Mesenchymal stem cell (in vitro differentiated cells and primary cell): ENCODE measurements at regions not wholly inside any gene's neighbourhood (a gene's known extent, or its start where the extent isn't known, plus 50 kb on each side); places are given as distances from the start of the nearest gene placed in this dataset.

Experiments used
- DNase-seq: peaks from one replicate; pipeline ENCODE4 v3.0.0-alpha.2; 2013
- H2AFZ ChIP-seq: one replicate; pipeline ENCODE4 v1.6.1; 2013; ENCODE audit warnings: low read depth, mild to moderate bottlenecking, control low read depth, inconsistent platforms, low read length, moderate library complexity
- H2AK5ac ChIP-seq: 2 replicates; pipeline ENCODE4 v1.6.1; 2013; ENCODE audit warnings: low read length, moderate library complexity, mild to moderate bottlenecking, inconsistent platforms; ENCODE audit not compliant: severe bottlenecking
- H2BK120ac ChIP-seq: one replicate; pipeline ENCODE4 v1.6.1; 2013; ENCODE audit warnings: low read depth, mild to moderate bottlenecking, inconsistent platforms, low read length, moderate library complexity
- H2BK12ac ChIP-seq, 2 experiments: one replicate each; pipeline ENCODE4 v1.6.1; 2013; ENCODE audit warnings: inconsistent platforms in 2 of 2, low read length in 2 of 2, mild to moderate bottlenecking in 2 of 2, moderate library complexity in 2 of 2, control low read depth in 1 of 2
- H2BK15ac ChIP-seq: one replicate; pipeline ENCODE4 v1.6.1; 2013; ENCODE audit warnings: mild to moderate bottlenecking, low read depth, inconsistent platforms; ENCODE audit not compliant: poor library complexity, severe bottlenecking
- H2BK5ac ChIP-seq: 2 replicates; pipeline ENCODE4 v1.6.1; 2013; ENCODE audit warnings: low read depth, mild to moderate bottlenecking, low read length, control low read depth, inconsistent platforms; ENCODE audit not compliant: poor library complexity, severe bottlenecking
- H3K14ac ChIP-seq, 2 experiments: one replicate each; pipeline ENCODE4 v1.6.1; 2013; ENCODE audit warnings: inconsistent platforms in 2 of 2, low read length in 2 of 2, control low read depth in 1 of 2, mild to moderate bottlenecking in 1 of 2, moderate library complexity in 1 of 2
- H3K18ac ChIP-seq, 2 experiments: one replicate each; pipeline ENCODE4 v1.6.1; 2013; ENCODE audit warnings: inconsistent platforms in 2 of 2, low read length in 2 of 2, control low read depth in 1 of 2, low read depth in 1 of 2, mild to moderate bottlenecking in 1 of 2
- H3K23ac ChIP-seq, 2 experiments: one replicate each; pipeline ENCODE4 v1.6.1; 2013; ENCODE audit warnings: inconsistent platforms in 2 of 2, low read length in 2 of 2, mild to moderate bottlenecking in 2 of 2, moderate library complexity in 2 of 2, control low read depth in 1 of 2
- H3K27ac ChIP-seq: 2 replicates; pipeline ENCODE4 v1.5.1; 2013; ENCODE audit warnings: mild to moderate bottlenecking, moderate library complexity, low read length, control low read depth, inconsistent platforms; ENCODE audit not compliant: poor library complexity, severe bottlenecking
- H3K27me3 ChIP-seq, 2 experiments: 2 replicates each; pipeline versions ENCODE4 v1.6.1 to v1.7.0; 2013; ENCODE audit warnings: low read length in 2 of 2, mild to moderate bottlenecking in 2 of 2, moderate library complexity in 2 of 2, control low read depth in 1 of 2, inconsistent platforms in 1 of 2; ENCODE audit not compliant: control insufficient read depth in 1 of 2, insufficient read depth in 1 of 2
- H3K36me3 ChIP-seq, 2 experiments: 2 replicates each; pipeline versions ENCODE4 v1.6.1 to v1.7.0; 2013; ENCODE audit warnings: low read length in 2 of 2, control low read depth in 1 of 2, inconsistent platforms in 1 of 2, low read depth in 1 of 2, mild to moderate bottlenecking in 1 of 2; ENCODE audit not compliant: insufficient read depth in 2 of 2, control insufficient read depth in 1 of 2
- H3K4ac ChIP-seq, 2 experiments: one replicate each; pipeline ENCODE4 v1.6.1; 2013; ENCODE audit warnings: inconsistent platforms in 2 of 2, low read length in 2 of 2, mild to moderate bottlenecking in 2 of 2, moderate library complexity in 2 of 2, control low read depth in 1 of 2, low read depth in 1 of 2
- H3K4me1 ChIP-seq: 2 replicates; pipeline ENCODE4 v1.6.1; 2013; ENCODE audit warnings: low read depth, low read length, control low read depth; ENCODE audit not compliant: control insufficient read depth, insufficient read depth
- H3K4me2 ChIP-seq: 2 replicates; pipeline ENCODE4 v1.6.1; 2013; ENCODE audit warnings: low read length, mild to moderate bottlenecking, inconsistent platforms; ENCODE audit not compliant: poor library complexity, severe bottlenecking
- H3K4me3 ChIP-seq, 2 experiments: 2 replicates each; pipeline versions ENCODE4 v1.5.1 to v1.7.0; 2013; ENCODE audit warnings: low read length in 2 of 2, mild to moderate bottlenecking in 2 of 2, control low read depth in 1 of 2, low read depth in 1 of 2; ENCODE audit not compliant: insufficient read depth in 1 of 2
- H3K79me1 ChIP-seq: replicated peaks from 2 replicates; pipeline ENCODE4 v1.6.1; 2013; ENCODE audit warnings: mild to moderate bottlenecking, control low read depth, low read length, inconsistent platforms; ENCODE audit not compliant: poor library complexity, severe bottlenecking
- H3K9ac ChIP-seq: 2 replicates; pipeline ENCODE4 v1.7.0; 2013; ENCODE audit warnings: mild to moderate bottlenecking, low read length, moderate library complexity
- H3K9me3 ChIP-seq: 2 replicates; pipeline ENCODE4 v1.7.0; 2013; ENCODE audit warnings: mild to moderate bottlenecking, low read length; ENCODE audit not compliant: control insufficient read depth
- H4K8ac ChIP-seq: one replicate; pipeline ENCODE4 v1.6.1; 2013; ENCODE audit warnings: inconsistent platforms, mild to moderate bottlenecking, low read length, moderate library complexity
- H4K91ac ChIP-seq: one replicate; pipeline ENCODE4 v1.6.1; 2013; ENCODE audit warnings: mild to moderate bottlenecking, low read length, inconsistent platforms
- WGBS: methylation state at CpG from one replicate; pipeline ENCODE4 v1.1.7; 2013; ENCODE audit warnings: mixed read lengths; 5-methylcytosine and 5-hydroxymethylcytosine counted together

GRCh38 chr6:9085054-9085708 lies 649.8 kb upstream of the SLC35B3 start:
- H3K79me1 ChIP-seq, result no peaks in the 10 kb centered on the region
- no peaks in the 10 kb centered on the region for H3K36me3 ChIP-seq
- H3K14ac ChIP-seq, result no peak overlapping the region
- DNase-seq, result no peak
- no peak overlapping the region for H3K9ac ChIP-seq
- no peak overlapping the region for H3K4me3 ChIP-seq
- H3K4ac ChIP-seq, result no peak overlapping the region
- H3K4me2 ChIP-seq, result no peak overlapping the region
- no peak overlapping the region for H4K8ac ChIP-seq
- no peak overlapping the region for H2BK12ac ChIP-seq
- no peaks in the 10 kb centered on the region for H3K9me3 ChIP-seq
- no peak overlapping the region for H3K18ac ChIP-seq
- H3K27ac ChIP-seq, result no peak overlapping the region
- H3K23ac ChIP-seq, result no peak overlapping the region
- H2BK120ac ChIP-seq, result no peak overlapping the region
- H2AFZ ChIP-seq, result no peak overlapping the region
- no peak overlapping the region for H4K91ac ChIP-seq
- H2BK15ac ChIP-seq, result no peak overlapping the region
- no CpG with 5 or more reads among the region's 3 CpGs for WGBS
- no peak overlapping the region for H2BK5ac ChIP-seq
- H3K4me1 ChIP-seq, result no peaks in the 10 kb centered on the region
- H2AK5ac ChIP-seq, result no peak overlapping the region
- no peaks in the 10 kb centered on the region for H3K27me3 ChIP-seq

DNA sequence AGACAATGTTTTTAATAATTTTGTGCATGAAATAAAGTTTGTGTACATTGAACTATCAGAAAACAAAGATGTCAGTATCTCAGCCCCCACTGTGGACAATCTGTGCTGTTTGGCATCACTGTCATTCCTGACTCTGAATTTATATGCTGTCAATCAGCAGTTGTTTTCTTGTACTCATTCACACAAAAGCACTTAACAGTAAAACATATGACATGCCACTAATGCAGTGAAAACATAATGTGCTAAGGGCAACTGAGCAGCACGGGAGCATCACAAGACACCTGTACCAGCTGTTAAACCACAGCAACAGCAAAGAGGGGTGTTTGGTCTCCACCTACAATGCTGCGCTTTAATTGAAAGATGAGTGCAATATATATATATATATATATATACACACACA lies 647.8 kb upstream of the SLC35B3 start:
- Histone ChIP-seq H2AK5ac (no peak overlapping the region), H4K91ac (no peak overlapping the region), H2BK15ac (no peak overlapping the region), H4K8ac (no peak overlapping the region), H3K9ac (no peak overlapping the region), H2BK5ac (no peak overlapping the region), H3K4me3 (no peak overlapping the region), H2BK120ac (no peak overlapping the region), H3K4ac (no peak overlapping the region), H3K79me1 (no peaks in the 10 kb centered on the region), H3K14ac (no peak overlapping the region), H3K23ac (no peak overlapping the region), H3K18ac (no peak overlapping the region), H3K4me2 (no peak overlapping the region), H3K9me3 (no peaks in the 10 kb centered on the region), H3K36me3 (no peaks in the 10 kb centered on the region), H2BK12ac (no peak overlapping the region), H3K4me1 (no peaks in the 10 kb centered on the region), H3K27ac (no peak overlapping the region), H2AFZ (no peak overlapping the region), H3K27me3 (no peaks in the 10 kb centered on the region)
- WGBS, result 50% methylated on average over 1 of the region's 2 CpGs
- no peak for DNase-seq

GRCh38 chr6:9066726-9067125 lies 631.4 kb upstream of the SLC35B3 start:
- Histone ChIP-seq H3K27ac (no peak overlapping the region), H3K79me1 (no peaks in the 10 kb centered on the region), H3K18ac (no peak overlapping the region), H2BK12ac (no peak overlapping the region), H3K9me3 (no peaks in the 10 kb centered on the region), H2BK5ac (no peak overlapping the region), H3K27me3 (no peaks in the 10 kb centered on the region), H3K4ac (no peak overlapping the region), H4K8ac (no peak overlapping the region), H2AK5ac (no peak overlapping the region), H2BK15ac (no peak overlapping the region), H3K4me1 (no peaks in the 10 kb centered on the region), H3K36me3 (no peaks in the 10 kb centered on the region), H2AFZ (no peak overlapping the region), H4K91ac (no peak overlapping the region), H3K14ac (no peak overlapping the region), H3K9ac (no peak overlapping the region), H3K4me2 (no peak overlapping the region), H3K4me3 (no peak overlapping the region), H3K23ac (no peak overlapping the region), H2BK120ac (no peak overlapping the region)
- no CpG with 5 or more reads among the region's 3 CpGs for WGBS
- DNase-seq, result no peak

GRCh38 chr6:9064156-9064555 lies 628.8 kb upstream of the SLC35B3 start:
- Histone ChIP-seq H2BK15ac (no peak overlapping the region), H3K14ac (no peak overlapping the region)
- no CpG with 5 or more reads among the region's 1 CpG for WGBS

More at GRCh38 chr6:9064156-9064555, 628.8 kb upstream of the SLC35B3 start:
- no peak overlapping the region for H3K4me3 ChIP-seq
- no peak overlapping the region for H2BK5ac ChIP-seq
- H4K8ac ChIP-seq, result no peak overlapping the region
- no peaks in the 10 kb centered on the region for H3K9me3 ChIP-seq
- no peak overlapping the region for H3K4ac ChIP-seq
- H3K4me2 ChIP-seq, result no peak overlapping the region
- no peak overlapping the region for H3K27ac ChIP-seq
- H2AK5ac ChIP-seq, result no peak overlapping the region
- no peak overlapping the region for H4K91ac ChIP-seq
- H3K23ac ChIP-seq, result no peak overlapping the region
- no peak for DNase-seq
- H2BK120ac ChIP-seq, result no peak overlapping the region
- no peak overlapping the region for H3K18ac ChIP-seq
- no peaks in the 10 kb centered on the region for H3K36me3 ChIP-seq
- H3K79me1 ChIP-seq, result no peaks in the 10 kb centered on the region
- no peaks in the 10 kb centered on the region for H3K4me1 ChIP-seq
- no peak overlapping the region for H2AFZ ChIP-seq
- no peak overlapping the region for H2BK12ac ChIP-seq
- no peak overlapping the region for H3K9ac ChIP-seq
- H3K27me3 ChIP-seq, result no peaks in the 10 kb centered on the region
